ENCODE measurements at regions not wholly inside any gene's neighbourhood (a gene's known extent, or its start where the extent isn't known, plus 50 kb on each side); places are given as distances from the start of the nearest gene placed in this dataset.
A peak's percentile ranks its signal among the peaks of the same experiment; 100 is the strongest.

- Histone ChIP-seq H4K20me1 (ENCODE audit: insufficient read depth) (no peaks in the 10 kb centered on the region), H3F3A (ENCODE audit: insufficient read depth, low read depth) (no peaks in the 10 kb centered on the region), H3K27ac (no peak overlapping the region), H3K27me3 (ENCODE audit: insufficient read depth, low read depth) (no peaks in the 10 kb centered on the region), H3K9me2 (ENCODE audit: insufficient read depth) (no peaks in the 10 kb centered on the region; the same call in 1 of the 2 replicates), H3K4me3 (no peak overlapping the region), H3K4me2 (no peak overlapping the region), H2AFZ (no peak overlapping the region), H3K79me2 (ENCODE audit: low read depth) (no peaks in the 10 kb centered on the region), H3K9me3 (ENCODE audit: insufficient read depth, low read depth) (no peaks in the 10 kb centered on the region), H3K36me3 (ENCODE audit: low read depth) (no peaks in the 10 kb centered on the region), H3K4me1 (replicated peaks; ENCODE audit: insufficient read depth) (no peaks in the 10 kb centered on the region)
- no TSS peak for BruUV-seq (replicated peaks)
- DNase-seq = no peak
- TF ChIP-seq EZH2 (IDR thresholded peaks at IDR 0.05; ENCODE audit: low read depth) = no peak
- TF ChIP-seq, protein P1, sequence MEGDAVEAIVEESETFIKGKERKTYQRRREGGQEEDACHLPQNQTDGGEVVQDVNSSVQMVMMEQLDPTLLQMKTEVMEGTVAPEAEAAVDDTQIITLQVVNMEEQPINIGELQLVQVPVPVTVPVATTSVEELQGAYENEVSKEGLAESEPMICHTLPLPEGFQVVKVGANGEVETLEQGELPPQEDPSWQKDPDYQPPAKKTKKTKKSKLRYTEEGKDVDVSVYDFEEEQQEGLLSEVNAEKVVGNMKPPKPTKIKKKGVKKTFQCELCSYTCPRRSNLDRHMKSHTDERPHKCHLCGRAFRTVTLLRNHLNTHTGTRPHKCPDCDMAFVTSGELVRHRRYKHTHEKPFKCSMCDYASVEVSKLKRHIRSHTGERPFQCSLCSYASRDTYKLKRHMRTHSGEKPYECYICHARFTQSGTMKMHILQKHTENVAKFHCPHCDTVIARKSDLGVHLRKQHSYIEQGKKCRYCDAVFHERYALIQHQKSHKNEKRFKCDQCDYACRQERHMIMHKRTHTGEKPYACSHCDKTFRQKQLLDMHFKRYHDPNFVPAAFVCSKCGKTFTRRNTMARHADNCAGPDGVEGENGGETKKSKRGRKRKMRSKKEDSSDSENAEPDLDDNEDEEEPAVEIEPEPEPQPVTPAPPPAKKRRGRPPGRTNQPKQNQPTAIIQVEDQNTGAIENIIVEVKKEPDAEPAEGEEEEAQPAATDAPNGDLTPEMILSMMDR (conservative IDR thresholded peaks at IDR 0.05) = no peak
- CTCF ChIA-PET = no interaction called here
- intact Hi-C loops (cut with micrococcal nuclease; ENCODE audit: unreplicated experiment) = no loop called here
- POLR2A ChIA-PET (ENCODE audit: unreplicated experiment) = no interaction called here
Measured at GRCh38 chr13:106941779-106942178, 373.8 kb upstream of the ARGLU1 start.

DNA sequence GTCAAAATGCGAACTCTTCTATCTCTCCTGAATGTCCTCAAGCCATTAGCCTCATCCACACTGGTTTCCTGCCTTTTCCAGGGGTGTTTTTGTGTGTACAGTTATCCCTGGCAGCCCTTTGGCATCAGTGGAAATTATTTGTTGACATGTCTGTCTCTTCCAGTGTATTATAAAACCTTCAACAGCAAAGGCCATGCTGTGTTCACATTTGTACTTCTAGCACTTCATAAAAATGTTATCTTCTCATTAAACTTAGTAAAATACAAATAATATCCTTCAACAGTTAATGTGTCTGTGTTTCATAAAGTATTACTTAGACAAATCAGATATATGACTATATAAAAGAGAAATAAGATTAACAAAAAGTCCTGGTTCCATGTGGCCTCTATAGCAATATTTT, 359.5 kb upstream of the ARGLU1 start:
- TF ChIP-seq, protein P1 (conservative IDR thresholded peaks at IDR 0.05) = no peak
- TF ChIP-seq EZH2 (IDR thresholded peaks at IDR 0.05; ENCODE audit: low read depth) = no peak
- no peak overlapping the region for H3K27ac ChIP-seq
- POLR2A ChIA-PET (ENCODE audit: unreplicated experiment) = no interaction called here
- no peaks in the 10 kb centered on the region; the same call in 1 of the 2 replicates for H3K9me2 ChIP-seq (ENCODE audit: insufficient read depth)
- no TSS peak for BruUV-seq (replicated peaks)
- no peak overlapping the region for H3K4me2 ChIP-seq
- no peaks in the 10 kb centered on the region for H3K27me3 ChIP-seq (ENCODE audit: insufficient read depth, low read depth)
- intact Hi-C loops (cut with micrococcal nuclease; ENCODE audit: unreplicated experiment) = no loop called here
- H3K36me3 ChIP-seq (ENCODE audit: low read depth) = no peaks in the 10 kb centered on the region
- no peak for DNase-seq
- H3K9me3 ChIP-seq (ENCODE audit: insufficient read depth, low read depth) = no peaks in the 10 kb centered on the region
- H4K20me1 ChIP-seq (ENCODE audit: insufficient read depth) = no peaks in the 10 kb centered on the region
- no peaks in the 10 kb centered on the region; the same call in 1 of the 2 replicates for H3K4me1 ChIP-seq (replicated peaks; ENCODE audit: insufficient read depth)
- no peaks in the 10 kb centered on the region for H3F3A ChIP-seq (ENCODE audit: insufficient read depth, low read depth)
- CTCF ChIA-PET = no interaction called here
- no peaks in the 10 kb centered on the region for H3K79me2 ChIP-seq (ENCODE audit: low read depth)
- H3K4me3 ChIP-seq = no peak overlapping the region
- H2AFZ ChIP-seq = 0 out of 2 replicates have a peak overlapping the region, but pooled peaks have one; percentile 28

GRCh38 chr13:106922384-106922783, 354.4 kb upstream of the ARGLU1 start:
- no peaks in the 10 kb centered on the region for H3K79me2 ChIP-seq (ENCODE audit: low read depth)
- H3K27ac ChIP-seq = no peak overlapping the region
- H3K4me1 ChIP-seq (replicated peaks; ENCODE audit: insufficient read depth) = peaks cover 5% of the 10 kb centered on the region; the same call in 1 of the 2 replicates
- no peak overlapping the region for H2AFZ ChIP-seq
- H3K9me2 ChIP-seq (ENCODE audit: insufficient read depth) = no peaks in the 10 kb centered on the region
- no peaks in the 10 kb centered on the region for H3K36me3 ChIP-seq (ENCODE audit: low read depth)
- H3K27me3 ChIP-seq (ENCODE audit: insufficient read depth, low read depth) = no peaks in the 10 kb centered on the region
- DNase-seq = no peak
- H3K4me3 ChIP-seq = no peak overlapping the region
- no peak for TF ChIP-seq EZH2 (IDR thresholded peaks at IDR 0.05; ENCODE audit: low read depth)
- TF ChIP-seq, protein P1 (conservative IDR thresholded peaks at IDR 0.05) = no peak
- ChIA-PET CTCF (no interaction called here), POLR2A (ENCODE audit: unreplicated experiment) (no interaction called here)
- no peaks in the 10 kb centered on the region for H3F3A ChIP-seq (ENCODE audit: insufficient read depth, low read depth)
- H4K20me1 ChIP-seq (ENCODE audit: insufficient read depth) = no peaks in the 10 kb centered on the region
- no peaks in the 10 kb centered on the region for H3K9me3 ChIP-seq (ENCODE audit: insufficient read depth, low read depth)
- no peak overlapping the region for H3K4me2 ChIP-seq
- intact Hi-C loops (cut with micrococcal nuclease; ENCODE audit: unreplicated experiment) = no loop called here
- BruUV-seq (replicated peaks) = no TSS peak
